Caco-2 (cell line): ENCODE measurements at regions not wholly inside any gene's neighbourhood (a gene's known extent, or its start where the extent isn't known, plus 50 kb on each side); places are given as distances from the start of the nearest gene placed in this dataset.

Source experiments
- BruUV-seq: library from RNA; stranded (reverse); fragments of 400-500 nt; replicated peaks from 2 replicates; lab custom pipeline; 2021; lab: Mats Ljungman, UMichigan
- CTCF ChIA-PET: fragments of 300-600 bp; sonication (Branson Sonifier 250); formaldehyde crosslinking; loops from one replicate; lab custom pipeline; 2022; ENCODE audit warnings: antibody characterized with exemption; lab: Charles Lee
- POLR2A ChIA-PET: fragments of 300-600 bp; sonication (Branson Sonifier 250); formaldehyde crosslinking; loops from one replicate; lab custom pipeline; 2022; ENCODE audit warnings: antibody characterized with exemption; lab: Charles Lee
- DNase-seq, 2 experiments: peaks; one replicate each; pipeline versions ENCODE4 v3.0.0 to v3.0.0-alpha.2; 2020 to 2022
- H3K27me3 ChIP-seq: replicated peaks from 2 replicates; pipeline ENCODE4 v1.6.0; 2011; ENCODE audit warnings: low read length; ENCODE audit not compliant: control insufficient read depth, insufficient read depth
- H3K36me3 ChIP-seq: 2 replicates; pipeline ENCODE4 v1.5.1; 2011; ENCODE audit warnings: low read length; ENCODE audit not compliant: control insufficient read depth, insufficient read depth
- H3K4me1 ChIP-seq: fragments of 250-450 bp; sonication (Bioruptor Pico); 2 replicates; pipeline ENCODE4 v1.5.1; 2020; ENCODE audit warnings: mild to moderate bottlenecking
- H3K4me3 ChIP-seq: 2 replicates; pipeline ENCODE4 v1.5.1; 2011; ENCODE audit warnings: low read depth, mild to moderate bottlenecking, control low read depth, low read length
- H3K9me3 ChIP-seq: fragments of 250-450 bp; sonication (Bioruptor Pico); 2 replicates; pipeline ENCODE4 v1.5.1; 2020; ENCODE audit warnings: mild to moderate bottlenecking, moderate library complexity
- H3K27ac Mint-ChIP-seq: one replicate; pipeline ENCODE4 v1.8.0; 2022; ENCODE audit warnings: mixed read lengths; ENCODE audit not compliant: unreplicated experiment
- H3K27me3 Mint-ChIP-seq: one replicate; pipeline ENCODE4 v1.8.0; 2022; ENCODE audit warnings: mixed read lengths; ENCODE audit not compliant: insufficient read depth, unreplicated experiment
- H3K36me3 Mint-ChIP-seq: one replicate; pipeline ENCODE4 v1.8.0; 2022; ENCODE audit warnings: mild to moderate bottlenecking, mixed read lengths; ENCODE audit not compliant: insufficient read depth, unreplicated experiment
- H3K4me1 Mint-ChIP-seq: one replicate; pipeline ENCODE4 v1.8.0; 2022; ENCODE audit warnings: low read depth, mixed read lengths; ENCODE audit not compliant: unreplicated experiment
- H3K4me3 Mint-ChIP-seq: one replicate; pipeline ENCODE4 v1.8.0; 2022; ENCODE audit warnings: mild to moderate bottlenecking, moderate library complexity, mixed read lengths; ENCODE audit not compliant: unreplicated experiment
- H3K9me3 Mint-ChIP-seq: one replicate; pipeline ENCODE4 v1.8.0; 2022; ENCODE audit warnings: mixed read lengths; ENCODE audit not compliant: unreplicated experiment
- CTCF ChIP-seq, 2 experiments: fragments of 200-600 bp in 1 of 2; IDR thresholded peaks; 1 replicate in 1 of 2; 2 replicates in 1 of 2; pipeline versions ENCODE4 v1.5.1 to v1.8.0; 2011 to 2022; ENCODE audit warnings: antibody characterized with exemption in 1 of 2, control low read depth in 1 of 2, inconsistent platforms in 1 of 2, low read depth in 1 of 2, low read length in 1 of 2, mild to moderate bottlenecking in 1 of 2, moderate library complexity in 1 of 2; ENCODE audit not compliant: insufficient read depth in 1 of 2, severe bottlenecking in 1 of 2, unreplicated experiment in 1 of 2
- intact Hi-C: fragments of 100-400 bp; cut with micrococcal nuclease; formaldehyde crosslinking; loops from one replicate; pipeline ENCODE4 v1.10.0; 2022; ENCODE audit not compliant: unreplicated experiment

GRCh38 chr5:14006823-14007520 lies 62.5 kb upstream of the DNAH5 start:
- H3K4me1 Mint-ChIP-seq, result peaks cover 14% of the 10 kb centered on the region
- H3K27me3 ChIP-seq, result no peaks in the 10 kb centered on the region
- DNase-seq, result no peak
- peaks cover 10% of the 10 kb centered on the region for H3K4me1 ChIP-seq
- H3K4me3 Mint-ChIP-seq, result no peak overlapping the region
- H3K4me3 ChIP-seq, result no peak overlapping the region
- CTCF ChIA-PET, result no interaction called here
- POLR2A ChIA-PET, result no interaction called here
- TF ChIP-seq CTCF (IDR thresholded peaks at IDR 0.05; ENCODE audit: insufficient read depth in 1 of 2, low read depth in 1 of 2, low read length in 1 of 2, severe bottlenecking in 1 of 2, unreplicated experiment in 1 of 2), result no peak
- intact Hi-C loops, result no loop called here
- no peak overlapping the region for H3K27ac Mint-ChIP-seq
- no peaks in the 10 kb centered on the region for H3K9me3 ChIP-seq
- H3K36me3 Mint-ChIP-seq, result no peaks in the 10 kb centered on the region
- H3K27me3 Mint-ChIP-seq, result no peaks in the 10 kb centered on the region
- no peaks in the 10 kb centered on the region for H3K36me3 ChIP-seq
- H3K9me3 Mint-ChIP-seq, result no peaks in the 10 kb centered on the region
- no TSS peak for BruUV-seq

GRCh38 chr5:14004598-14005394 lies 60.3 kb upstream of the DNAH5 start:
- intact Hi-C loops, result no loop called here
- no peak for TF ChIP-seq CTCF (IDR thresholded peaks at IDR 0.05; ENCODE audit: insufficient read depth in 1 of 2, low read depth in 1 of 2, low read length in 1 of 2, severe bottlenecking in 1 of 2, unreplicated experiment in 1 of 2)
- no peaks in the 10 kb centered on the region for H3K9me3 ChIP-seq
- no peak overlapping the region for H3K27ac Mint-ChIP-seq
- H3K27me3 Mint-ChIP-seq, result no peaks in the 10 kb centered on the region
- H3K36me3 Mint-ChIP-seq, result no peaks in the 10 kb centered on the region
- H3K9me3 Mint-ChIP-seq, result no peaks in the 10 kb centered on the region
- H3K4me3 ChIP-seq, result no peak overlapping the region
- H3K4me3 Mint-ChIP-seq, result no peak overlapping the region
- no peaks in the 10 kb centered on the region for H3K36me3 ChIP-seq
- POLR2A ChIA-PET, result no interaction called here
- CTCF ChIA-PET, result no interaction called here
- H3K27me3 ChIP-seq, result no peaks in the 10 kb centered on the region
- no peak for DNase-seq
- peaks cover 10% of the 10 kb centered on the region for H3K4me1 ChIP-seq
- peaks cover 12% of the 10 kb centered on the region for H3K4me1 Mint-ChIP-seq
- BruUV-seq, result no TSS peak

DNA sequence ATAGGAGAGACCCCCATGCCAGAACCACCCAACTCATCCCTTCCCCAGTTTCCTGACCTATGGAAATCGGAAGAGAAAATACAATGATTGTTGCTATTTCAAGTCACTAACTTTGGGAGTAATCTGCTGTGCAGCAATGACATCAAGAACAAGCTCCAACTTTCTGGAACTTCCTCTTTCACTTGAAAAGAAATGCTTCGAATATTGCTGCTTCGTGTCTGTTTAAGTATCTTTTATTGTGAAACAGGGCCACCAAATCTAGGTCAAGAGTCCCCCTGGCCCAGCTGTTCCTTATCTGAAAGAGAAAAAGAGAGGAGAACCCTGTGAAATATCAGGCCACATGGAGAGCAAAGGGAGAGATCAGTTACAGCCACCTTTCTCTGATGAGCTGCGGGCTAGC lies 59.4 kb upstream of the DNAH5 start:
- TF ChIP-seq CTCF (IDR thresholded peaks at IDR 0.05; ENCODE audit: insufficient read depth in 1 of 2, low read depth in 1 of 2, low read length in 1 of 2, severe bottlenecking in 1 of 2, unreplicated experiment in 1 of 2), result no peak
- Histone ChIP-seq H3K4me3 (no peak overlapping the region), H3K27me3 (no peaks in the 10 kb centered on the region), H3K36me3 (no peaks in the 10 kb centered on the region), H3K4me1 (peaks cover 3% of the 10 kb centered on the region; the same call in 1 of the 2 replicates), H3K9me3 (no peaks in the 10 kb centered on the region)
- Mint-ChIP-seq H3K4me1 (peaks cover 7% of the 10 kb centered on the region), H3K4me3 (no peak overlapping the region), H3K27ac (no peak overlapping the region), H3K27me3 (no peaks in the 10 kb centered on the region), H3K36me3 (no peaks in the 10 kb centered on the region), H3K9me3 (no peaks in the 10 kb centered on the region)
- ChIA-PET CTCF (no interaction called here), POLR2A (no interaction called here)
- no TSS peak for BruUV-seq
- intact Hi-C loops, result no loop called here
- no peak for DNase-seq
